SK-N-SH (cell line): ENCODE measurements at regions not wholly inside any gene's neighbourhood (a gene's known extent, or its start where the extent isn't known, plus 50 kb on each side); places are given as distances from the start of the nearest gene placed in this dataset.

Experiments
- CTCF ChIA-PET: fragments of 300-600, 350-600 bp; formaldehyde crosslinking; extraction: SDS; loops from one replicate; lab custom pipeline; 2021; lab: Yijun Ruan, JAX
- POLR2A ChIA-PET: fragments of 350-600 bp; sonication (Branson Sonifier 250); formaldehyde crosslinking; extraction: SDS; loops from one replicate; lab custom pipeline; 2020; ENCODE audit warnings: antibody characterized with exemption, inconsistent platforms; lab: Yijun Ruan, JAX
- DNase-seq: peaks from one replicate; pipeline ENCODE4 v3.0.0; 2012
- H2AFZ ChIP-seq: fragments of 200-600 bp; sonication (generic); 2 replicates; pipeline ENCODE4 v1.8.1; 2016; ENCODE audit warnings: antibody characterized with exemption, mild to moderate bottlenecking, low read depth
- H3F3A ChIP-seq: fragments of 200-600 bp; sonication (generic); replicated peaks from 2 replicates; pipeline ENCODE3; 2016; ENCODE audit warnings: antibody characterized with exemption, mild to moderate bottlenecking; ENCODE audit not compliant: insufficient read depth
- H3K27ac ChIP-seq, 2 experiments: fragments of 200-500 bp in 1 of 2; fragments of 200-600 bp in 1 of 2; sonication (Bioruptor generic) in 1 of 2; sonication (generic), shearing (Covaris generic) in 1 of 2; 2 replicates each; pipeline versions ENCODE4 v1.5.1 to v1.6.1; 2014 to 2016; ENCODE audit warnings: low read depth in 2 of 2, inconsistent platforms in 1 of 2, low read length in 1 of 2, mild to moderate bottlenecking in 1 of 2, mixed read lengths in 1 of 2
- H3K27me3 ChIP-seq: fragments of 200-600 bp; sonication (generic), shearing (Covaris generic); 2 replicates; pipeline ENCODE4 v1.6.1; 2016; ENCODE audit warnings: mixed run types; ENCODE audit not compliant: insufficient read depth
- H3K36me3 ChIP-seq, 2 experiments: fragments of 200-500 bp in 1 of 2; fragments of 200-600 bp in 1 of 2; sonication (Bioruptor generic) in 1 of 2; sonication (generic) in 1 of 2; replicated peaks in 1 of 2; 2 replicates each; pipeline versions ENCODE3 to v1.5.1; 2014 to 2016; ENCODE audit warnings: low read length in 1 of 2, mild to moderate bottlenecking in 1 of 2; ENCODE audit not compliant: insufficient read depth in 2 of 2, control insufficient read depth in 1 of 2
- H3K4me1 ChIP-seq, 2 experiments: fragments of 200-500 bp in 1 of 2; fragments of 200-600 bp in 1 of 2; sonication (Bioruptor generic) in 1 of 2; sonication (generic), shearing (Covaris generic) in 1 of 2; 2 replicates each; pipeline versions ENCODE4 v1.5.1 to v1.6.1; 2014 to 2016; ENCODE audit warnings: low read depth in 1 of 2, low read length in 1 of 2, mixed run types in 1 of 2; ENCODE audit not compliant: insufficient read depth in 2 of 2, control insufficient read depth in 1 of 2
- H3K4me2 ChIP-seq: fragments of 200-600 bp; sonication (generic), shearing (Covaris generic); 2 replicates; pipeline ENCODE4 v1.6.1; 2017; ENCODE audit warnings: mixed run types
- H3K4me3 ChIP-seq, 2 experiments: fragments of 200-500 bp in 1 of 2; fragments of 200-600 bp in 1 of 2; sonication (Bioruptor generic) in 1 of 2; sonication (generic), shearing (Covaris generic) in 1 of 2; 2 replicates each; pipeline versions ENCODE4 v1.5.1 to v1.8.1; 2014 to 2016; ENCODE audit warnings: low read depth in 2 of 2, inconsistent platforms in 1 of 2, low read length in 1 of 2, mild to moderate bottlenecking in 1 of 2, mixed read lengths in 1 of 2, moderate library complexity in 1 of 2
- H3K79me2 ChIP-seq: fragments of 200-600 bp; sonication (generic); 2 replicates; pipeline ENCODE4 v1.8.1; 2017; ENCODE audit warnings: mild to moderate bottlenecking; ENCODE audit not compliant: insufficient read depth
- H3K9ac ChIP-seq: fragments of 200-600 bp; sonication (generic); 2 replicates; pipeline ENCODE4 v1.6.1; 2017; ENCODE audit warnings: mixed run types
- H3K9me2 ChIP-seq: fragments of 200-600 bp; sonication (generic); 2 replicates; pipeline ENCODE4 v1.6.1; 2017; ENCODE audit warnings: mixed run types
- H3K9me3 ChIP-seq: fragments of 200-600 bp; sonication (generic); 2 replicates; pipeline ENCODE4 v1.6.1; 2017; ENCODE audit warnings: mixed run types, mild to moderate bottlenecking, moderate library complexity
- H4K20me1 ChIP-seq: fragments of 200-600 bp; sonication (generic); 2 replicates; pipeline ENCODE4 v1.6.1; 2017; ENCODE audit warnings: mild to moderate bottlenecking, mixed run types; ENCODE audit not compliant: insufficient read depth
- EP300 ChIP-seq, 2 experiments: IDR thresholded peaks; 2 replicates each; pipeline versions ENCODE4 v1.4.0 to v1.6.1; 2012; ENCODE audit warnings: borderline replicate concordance in 1 of 2, low read depth in 1 of 2, low read length in 1 of 2
- FOXJ3 ChIP-seq: sonication (generic); formaldehyde crosslinking; IDR thresholded peaks from 2 replicates; pipeline ENCODE4 v1.5.1; 2020; ENCODE audit warnings: mild to moderate bottlenecking, missing genetic modification reagents
- GATA2 ChIP-seq: sonication (generic); formaldehyde crosslinking; IDR thresholded peaks from 2 replicates; pipeline ENCODE4 v1.5.0; 2020; ENCODE audit warnings: mild to moderate bottlenecking, missing genetic modification reagents
- JUND ChIP-seq: IDR thresholded peaks from 2 replicates; pipeline ENCODE4 v1.4.0; 2012
- MEF2A ChIP-seq: IDR thresholded peaks from 2 replicates; pipeline ENCODE4 v1.4.0; 2012; ENCODE audit warnings: low read depth, borderline replicate concordance
- MXI1 ChIP-seq: IDR thresholded peaks from 2 replicates; pipeline ENCODE4 v1.6.1; 2012; ENCODE audit warnings: mild to moderate bottlenecking, low read depth, low read length, improper control_type of control experiment
- NFIC ChIP-seq: IDR thresholded peaks from 2 replicates; pipeline ENCODE4 v1.4.0; 2012; ENCODE audit warnings: borderline replicate concordance
- POLR2AphosphoS5 ChIP-seq: IDR thresholded peaks from 2 replicates; pipeline ENCODE4 v1.6.1; 2012; ENCODE audit warnings: low read depth, low read length
- RFX5 ChIP-seq: IDR thresholded peaks from 2 replicates; pipeline ENCODE4 v1.6.1; 2012; ENCODE audit warnings: mild to moderate bottlenecking, improper control_type of control experiment, low read length
- RXRA ChIP-seq: IDR thresholded peaks from 2 replicates; pipeline ENCODE4 v1.4.0; 2012; ENCODE audit warnings: low read depth, mild to moderate bottlenecking, borderline replicate concordance
- SMC3 ChIP-seq: IDR thresholded peaks from 2 replicates; pipeline ENCODE4 v1.6.1; 2012; ENCODE audit warnings: low read depth, low read length, improper control_type of control experiment
- TCF12 ChIP-seq: IDR thresholded peaks from 2 replicates; pipeline ENCODE4 v1.4.0; 2012
- YY1 ChIP-seq: IDR thresholded peaks from 2 replicates; pipeline ENCODE4 v1.4.0; 2012; ENCODE audit warnings: low read depth, mild to moderate bottlenecking
- WGBS: methylation state at CpG from one replicate; pipeline ENCODE4 v1.1.6; 2017; ENCODE audit warnings: low lambda C conversion rate; 5-methylcytosine and 5-hydroxymethylcytosine counted together
- TF ChIP-seq, protein P1 (sequence below): IDR thresholded peaks from 2 replicates; pipeline ENCODE4 v1.4.0; 2012; ENCODE audit warnings: low read depth
- TF ChIP-seq, protein P2 (sequence below): fragments of 200-600 bp; sonication (generic); IDR thresholded peaks from 2 replicates; pipeline ENCODE4 v1.6.1; 2017; ENCODE audit warnings: antibody characterized with exemption, mild to moderate bottlenecking, moderate library complexity

DNA sequence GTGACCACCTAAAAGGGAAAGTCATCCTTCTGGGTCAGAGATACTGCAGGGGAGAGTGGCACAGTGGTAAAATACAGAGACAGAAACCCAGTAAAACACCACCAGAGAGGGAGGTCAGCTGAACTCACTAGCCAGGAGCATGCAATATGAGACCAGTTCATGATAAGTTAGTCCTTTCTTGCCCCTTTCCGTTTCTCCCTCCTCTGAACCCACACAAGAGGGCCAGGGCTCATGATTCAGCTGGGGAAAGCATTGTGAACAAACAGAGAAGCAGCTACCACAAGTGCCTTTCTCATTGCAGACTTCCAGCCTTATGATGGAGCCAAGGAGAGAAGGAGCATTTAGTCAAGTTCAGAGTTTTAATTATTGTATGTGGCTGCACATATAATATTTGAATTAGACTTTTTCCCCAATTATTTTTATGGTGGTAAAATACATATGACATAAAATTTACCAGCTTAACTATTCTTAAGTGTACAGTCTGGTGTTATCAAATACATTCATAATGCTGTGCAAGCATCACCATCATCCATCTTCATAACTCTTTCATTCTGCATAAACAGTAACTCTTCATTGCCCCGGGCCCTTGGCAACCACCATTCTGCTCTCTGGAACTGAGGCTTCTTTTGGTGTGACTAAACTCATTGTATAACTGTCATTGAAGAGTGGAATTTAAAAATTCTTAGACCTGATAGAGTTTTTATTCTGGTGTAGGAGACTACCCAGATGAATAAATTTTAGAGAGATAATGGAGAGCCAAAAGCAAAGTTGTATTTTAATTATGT lies 114.6 kb downstream of the DDIT4L start:
- no peaks in the 10 kb centered on the region for H3K36me3 ChIP-seq
- H2AFZ ChIP-seq: no peak overlapping the region
- no peak for TF ChIP-seq RFX5
- TF ChIP-seq, all 33 proteins: peak for 0
- Histone ChIP-seq H3K9ac (no peak overlapping the region), H3F3A (no peaks in the 10 kb centered on the region), H3K9me3 (no peaks in the 10 kb centered on the region), H4K20me1 (no peaks in the 10 kb centered on the region), H3K79me2 (no peaks in the 10 kb centered on the region), H3K9me2 (no peaks in the 10 kb centered on the region), H3K4me3 (no peak overlapping the region), H3K4me1 (no peaks in the 10 kb centered on the region), H3K27ac (no peak overlapping the region), H3K27me3 (no peaks in the 10 kb centered on the region), H3K4me2 (no peak overlapping the region)
- 58% methylated on average over 2 of the region's 2 CpGs for WGBS
- CTCF ChIA-PET: interaction anchor here (0.8 to 3.7 kb wide), 2 partner anchors 18 to 78 kb away, joined by 5 to 18 read pairs; no protein-coding TSS in a partner anchor
- POLR2A ChIA-PET: no interaction called here
- no peak for DNase-seq

DNA sequence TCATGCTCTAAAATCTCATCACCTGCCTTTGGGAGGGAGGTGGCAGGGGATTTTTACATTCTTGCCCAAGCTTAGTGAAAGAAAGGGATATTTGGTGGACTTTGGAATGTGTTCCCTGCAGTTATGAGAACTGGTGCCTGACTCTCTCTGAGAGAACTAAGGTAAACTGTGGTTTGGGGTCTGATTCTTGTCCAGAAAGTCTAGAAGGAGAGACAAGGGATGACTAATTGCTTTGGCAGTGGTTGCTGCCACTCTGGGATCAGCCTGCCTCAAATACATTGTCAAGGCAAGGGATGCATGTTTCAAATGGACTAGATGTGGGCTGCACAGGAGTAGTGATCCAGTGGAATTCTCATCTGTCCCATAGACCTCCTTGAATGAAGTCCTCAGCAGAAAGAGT lies 115.2 kb downstream of the DDIT4L start:
- DNase-seq: no peak
- CTCF ChIA-PET: interaction anchor here (1.2 to 3.7 kb wide), 2 partner anchors 19 to 77 kb away, joined by 4 to 18 read pairs; no protein-coding TSS in a partner anchor
- no peaks in the 10 kb centered on the region for H3K27me3 ChIP-seq

GRCh38 chr4:100071506-100071905 lies 118.8 kb downstream of the DDIT4L start:
- no peak overlapping the region for H3K27ac ChIP-seq
- no peaks in the 10 kb centered on the region for H3K79me2 ChIP-seq
- no peaks in the 10 kb centered on the region for H3K36me3 ChIP-seq
- no peak for DNase-seq
- no peaks in the 10 kb centered on the region for H3K9me2 ChIP-seq
- H2AFZ ChIP-seq: no peak overlapping the region
- POLR2A ChIA-PET: no interaction called here
- no peaks in the 10 kb centered on the region for H3K9me3 ChIP-seq
- no peak overlapping the region for H3K9ac ChIP-seq
- no peaks in the 10 kb centered on the region for H3K4me1 ChIP-seq
- H3K27me3 ChIP-seq: no peaks in the 10 kb centered on the region
- TF ChIP-seq SMC3: no peak
- no peak for TF ChIP-seq TCF12
- TF ChIP-seq, protein P1, sequence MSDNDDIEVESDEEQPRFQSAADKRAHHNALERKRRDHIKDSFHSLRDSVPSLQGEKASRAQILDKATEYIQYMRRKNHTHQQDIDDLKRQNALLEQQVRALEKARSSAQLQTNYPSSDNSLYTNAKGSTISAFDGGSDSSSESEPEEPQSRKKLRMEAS: no peak
- no peak for TF ChIP-seq NFIC
- TF ChIP-seq JUND: no peak
- CTCF ChIA-PET: interaction anchor here (1.0 to 1.2 kb wide), 2 partner anchors 8 to 21 kb away, joined by 4 read pairs; no protein-coding TSS in a partner anchor
- H3F3A ChIP-seq: no peaks in the 10 kb centered on the region
- H4K20me1 ChIP-seq: no peaks in the 10 kb centered on the region
- WGBS: 98% methylated on average over 3 of the region's 3 CpGs
- H3K4me3 ChIP-seq: no peak overlapping the region
- no peak overlapping the region for H3K4me2 ChIP-seq

More for the DNA sequence above, 115.2 kb downstream of the DDIT4L start:
- Histone ChIP-seq H3K4me2 (no peak overlapping the region), H3K36me3 (no peaks in the 10 kb centered on the region), H3K9me2 (no peaks in the 10 kb centered on the region), H3K4me1 (no peaks in the 10 kb centered on the region), H3F3A (no peaks in the 10 kb centered on the region), H3K27ac (no peak overlapping the region), H3K9me3 (no peaks in the 10 kb centered on the region), H3K4me3 (no peak overlapping the region), H2AFZ (no peak overlapping the region), H3K9ac (no peak overlapping the region), H4K20me1 (no peaks in the 10 kb centered on the region), H3K79me2 (no peaks in the 10 kb centered on the region)
- TF ChIP-seq MEF2A (no peak), TCF12 (no peak), RXRA (no peak), RFX5 (no peak), FOXJ3 (CRISPR knock-in tag) (no peak), GATA2 (CRISPR knock-in tag) (no peak), JUND (no peak), YY1 (no peak), MXI1 (no peak), POLR2AphosphoS5 (no peak), EP300 (IDR thresholded peaks at IDR 0.05; ENCODE audit: borderline replicate concordance in 1 of 2, low read depth in 1 of 2, low read length in 1 of 2) (no peak)
- TF ChIP-seq, protein P2, sequence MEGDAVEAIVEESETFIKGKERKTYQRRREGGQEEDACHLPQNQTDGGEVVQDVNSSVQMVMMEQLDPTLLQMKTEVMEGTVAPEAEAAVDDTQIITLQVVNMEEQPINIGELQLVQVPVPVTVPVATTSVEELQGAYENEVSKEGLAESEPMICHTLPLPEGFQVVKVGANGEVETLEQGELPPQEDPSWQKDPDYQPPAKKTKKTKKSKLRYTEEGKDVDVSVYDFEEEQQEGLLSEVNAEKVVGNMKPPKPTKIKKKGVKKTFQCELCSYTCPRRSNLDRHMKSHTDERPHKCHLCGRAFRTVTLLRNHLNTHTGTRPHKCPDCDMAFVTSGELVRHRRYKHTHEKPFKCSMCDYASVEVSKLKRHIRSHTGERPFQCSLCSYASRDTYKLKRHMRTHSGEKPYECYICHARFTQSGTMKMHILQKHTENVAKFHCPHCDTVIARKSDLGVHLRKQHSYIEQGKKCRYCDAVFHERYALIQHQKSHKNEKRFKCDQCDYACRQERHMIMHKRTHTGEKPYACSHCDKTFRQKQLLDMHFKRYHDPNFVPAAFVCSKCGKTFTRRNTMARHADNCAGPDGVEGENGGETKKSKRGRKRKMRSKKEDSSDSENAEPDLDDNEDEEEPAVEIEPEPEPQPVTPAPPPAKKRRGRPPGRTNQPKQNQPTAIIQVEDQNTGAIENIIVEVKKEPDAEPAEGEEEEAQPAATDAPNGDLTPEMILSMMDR: no peak
- POLR2A ChIA-PET: no interaction called here
